ENCODE measurements at regions not wholly inside any gene's neighbourhood (a gene's known extent, or its start where the extent isn't known, plus 50 kb on each side); places are given as distances from the start of the nearest gene placed in this dataset.
"Not testable (repeated sequence)": the region's sequence is repeated elsewhere in the genome, so short reads cannot be mapped to it uniquely, and the experiment has no call there.

DNA sequence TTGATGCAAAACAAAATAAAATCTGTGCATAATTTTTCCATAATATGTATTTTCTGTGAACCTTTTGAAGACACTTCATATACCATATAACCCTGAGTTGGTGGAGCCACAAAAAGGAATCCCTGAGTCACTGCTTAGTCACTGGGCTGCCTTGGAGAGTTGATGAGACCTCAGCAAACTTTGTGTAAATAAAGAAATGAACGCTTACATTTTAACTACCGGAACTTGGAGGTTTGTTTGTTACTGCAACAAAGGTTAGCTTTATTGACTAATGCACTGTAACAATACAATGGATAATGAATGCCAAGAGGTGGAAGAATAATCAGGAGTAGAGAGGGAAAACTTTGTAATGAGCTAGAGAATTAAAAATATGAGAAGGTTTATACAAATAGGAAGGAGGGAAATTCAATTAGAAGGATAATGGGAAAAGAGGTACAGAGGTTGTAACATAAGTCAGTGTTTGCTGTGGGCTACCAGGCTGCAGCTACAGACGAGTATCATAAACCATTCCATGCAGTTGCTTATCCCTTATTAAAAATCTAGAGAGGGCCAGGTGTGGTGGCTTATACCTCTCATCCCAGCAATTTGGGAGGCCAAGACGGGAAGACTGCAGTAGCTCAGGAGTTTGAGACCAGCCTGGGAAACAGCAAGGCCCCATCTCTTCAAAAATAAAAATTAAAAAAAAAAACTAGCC, 1042.1 kb downstream of the TYW1 start:
- DNase-seq (ENCODE audit: low read depth in 3 of 3, low spot score in 2 of 3), result no peak

DNA sequence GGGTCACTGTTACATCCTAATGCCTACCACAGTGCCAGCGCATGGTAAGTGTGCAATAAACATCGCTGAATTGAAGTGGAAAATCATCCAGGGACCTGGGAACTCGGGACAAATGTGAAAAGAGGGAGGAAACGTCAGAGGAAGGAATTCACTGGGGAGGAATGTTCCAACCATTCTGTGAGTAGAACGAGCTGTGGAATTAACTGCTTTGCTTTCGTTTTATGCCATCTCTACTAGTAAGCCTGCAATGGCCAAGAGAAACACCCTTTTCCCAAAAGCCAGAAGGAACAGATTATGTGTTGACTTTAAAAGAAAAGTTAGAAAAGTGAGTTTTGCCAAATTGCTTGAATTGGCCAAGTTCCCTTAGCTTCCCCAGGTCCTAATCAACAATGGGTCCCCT, 1044.9 kb downstream of the TYW1 start:
- peak in 1 of 3 donors; percentile 5 for DNase-seq (ENCODE audit: low read depth in 3 of 3, low spot score in 2 of 3)

DNA sequence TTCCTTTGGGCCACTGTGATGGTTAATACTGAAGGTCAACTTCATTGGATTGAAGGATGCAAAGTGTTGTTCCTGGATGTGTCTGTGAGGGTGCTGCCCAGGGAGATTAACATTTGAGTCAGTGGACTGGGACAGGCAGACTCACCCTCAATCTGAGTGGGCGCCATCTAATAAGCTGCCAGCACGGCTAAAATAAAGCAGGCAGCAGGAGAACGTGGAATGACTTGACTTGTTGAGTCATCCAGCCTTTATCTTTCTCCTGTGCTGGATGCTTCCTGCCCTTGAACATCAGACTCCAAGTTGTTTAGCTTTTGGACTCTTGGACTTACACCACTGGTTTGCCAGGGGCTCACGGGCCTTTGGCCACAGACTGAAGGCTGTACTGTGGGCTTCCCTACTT, 1046.9 kb downstream of the TYW1 start:
- DNase-seq (ENCODE audit: low read depth in 3 of 3, low spot score in 2 of 3), result no peak

DNA sequence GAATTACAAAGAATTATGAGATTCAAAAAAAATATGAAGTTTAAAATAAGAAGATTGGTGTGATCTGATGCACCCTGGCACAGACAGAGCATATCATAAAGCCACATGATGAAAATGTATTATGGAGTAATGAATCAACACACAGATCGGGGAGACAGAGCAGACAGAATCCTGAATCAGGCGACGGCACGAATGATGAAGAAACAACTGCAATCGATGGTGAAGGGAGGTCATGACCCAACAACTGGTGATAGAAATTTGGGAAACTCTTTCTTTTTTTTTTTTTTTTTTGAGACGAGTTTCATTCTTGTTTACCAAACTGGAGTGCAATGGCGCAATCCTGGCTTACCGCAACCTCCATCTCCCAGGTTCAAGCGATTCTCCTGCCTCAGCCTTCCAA, 1054.0 kb downstream of the TYW1 start:
- DNase-seq (ENCODE audit: low read depth in 3 of 3, low spot score in 2 of 3), result no peak

DNA sequence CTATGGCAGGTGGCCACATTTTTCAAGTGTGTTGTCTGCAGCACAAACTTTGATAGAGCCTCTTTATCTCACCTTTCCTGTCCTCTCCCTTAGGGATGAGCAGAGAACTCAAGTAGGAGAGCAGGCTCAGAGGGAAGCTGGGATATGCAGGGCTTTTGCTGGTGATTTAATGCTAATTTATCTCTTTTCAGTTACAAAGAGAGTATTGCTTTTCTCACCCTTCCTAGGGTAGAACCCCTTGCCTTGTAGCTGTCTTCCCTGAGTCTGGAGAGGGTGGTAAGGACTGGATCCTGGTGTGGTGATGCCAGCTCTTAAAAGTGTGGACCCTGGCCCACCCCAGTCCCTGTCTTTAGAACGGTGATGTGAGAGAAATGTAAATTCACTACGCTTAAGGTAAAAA, 1061.4 kb downstream of the TYW1 start:
- no peak for DNase-seq (ENCODE audit: low read depth in 3 of 3, low spot score in 2 of 3)

DNA sequence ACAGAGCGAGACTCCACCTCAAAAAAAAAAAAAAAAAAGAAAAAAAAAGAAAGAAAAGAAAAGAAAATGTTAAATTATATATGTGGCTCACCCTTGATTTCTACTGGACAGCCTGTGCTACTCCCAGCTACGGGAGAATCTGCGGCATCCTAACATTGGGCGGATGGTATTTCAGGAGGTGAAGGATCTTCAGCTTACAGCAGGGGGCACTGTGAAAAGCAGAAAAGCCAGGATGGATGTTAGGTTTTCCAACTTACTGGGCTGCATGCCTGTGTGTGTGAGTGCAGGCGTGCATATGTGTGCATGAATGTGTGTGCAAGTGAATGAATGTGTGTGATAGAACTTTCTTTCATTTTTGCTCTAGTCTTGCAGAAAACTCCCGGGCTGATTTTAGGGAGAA, 1066.5 kb downstream of the TYW1 start:
- DNase-seq (ENCODE audit: low read depth in 3 of 3, low spot score in 2 of 3), result no peak

DNA sequence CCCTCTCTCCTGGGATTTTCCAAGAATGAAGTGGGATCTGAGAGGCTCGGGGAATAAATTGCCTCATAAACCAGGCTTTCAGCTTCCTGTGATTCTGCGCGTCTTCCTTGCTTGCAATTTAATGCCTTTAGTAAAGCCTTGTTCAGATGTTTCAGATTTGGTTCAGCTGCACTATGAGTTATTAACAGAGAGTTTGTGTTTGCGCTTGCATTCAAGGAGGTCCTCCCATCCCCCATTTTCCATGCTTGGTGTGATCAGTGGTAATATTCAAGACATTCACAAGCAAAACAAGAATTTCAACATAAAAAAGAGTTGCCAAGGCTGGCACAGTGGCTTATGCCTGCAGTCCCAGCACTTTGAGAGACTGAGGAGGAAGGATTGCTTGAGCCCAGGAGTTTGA, 1068.9 kb downstream of the TYW1 start:
- DNase-seq (ENCODE audit: low read depth in 3 of 3, low spot score in 2 of 3), result no peak

DNA sequence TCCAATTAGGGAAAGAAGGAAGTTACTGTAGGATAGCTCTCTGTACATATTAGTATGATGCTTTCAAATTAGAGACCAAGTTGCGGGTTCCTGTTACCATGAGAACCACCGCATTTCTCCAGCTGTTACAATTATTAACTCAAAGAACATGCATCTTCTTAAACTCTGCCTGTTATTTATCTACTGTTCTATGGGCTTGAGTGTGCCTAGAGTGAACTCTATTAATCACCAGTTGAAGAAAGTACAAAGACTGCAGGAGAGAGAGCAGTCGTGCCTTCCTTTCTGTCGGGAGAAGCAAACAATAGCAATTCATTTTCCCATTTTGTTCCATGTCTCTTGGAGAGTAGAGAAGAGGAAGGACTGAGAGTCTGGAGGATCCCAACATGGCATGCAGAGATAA, 1071.2 kb downstream of the TYW1 start:
- DNase-seq (ENCODE audit: low read depth in 3 of 3, low spot score in 2 of 3), result no peak

DNA sequence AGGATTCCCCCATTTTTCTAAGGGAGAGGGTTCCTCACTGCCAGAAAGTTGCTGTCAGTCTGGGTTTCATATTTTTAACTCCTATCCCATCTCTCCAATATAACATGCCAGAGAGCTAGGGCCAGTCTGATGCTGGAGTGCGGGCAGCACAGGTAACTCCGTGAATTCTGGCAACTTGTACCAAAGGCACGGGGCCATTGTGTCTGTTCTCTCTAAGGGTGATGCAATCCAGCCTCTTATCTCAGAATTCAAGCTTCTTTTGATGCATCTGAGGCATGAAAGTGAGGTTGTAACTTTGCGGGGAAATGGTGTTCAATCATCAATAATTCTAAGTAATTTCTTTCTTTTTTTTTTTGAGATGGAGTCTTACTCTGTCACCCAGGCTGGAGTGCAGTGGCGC, 1074.4 kb downstream of the TYW1 start:
- DNase-seq (ENCODE audit: low read depth in 3 of 3, low spot score in 2 of 3), result no peak

DNA sequence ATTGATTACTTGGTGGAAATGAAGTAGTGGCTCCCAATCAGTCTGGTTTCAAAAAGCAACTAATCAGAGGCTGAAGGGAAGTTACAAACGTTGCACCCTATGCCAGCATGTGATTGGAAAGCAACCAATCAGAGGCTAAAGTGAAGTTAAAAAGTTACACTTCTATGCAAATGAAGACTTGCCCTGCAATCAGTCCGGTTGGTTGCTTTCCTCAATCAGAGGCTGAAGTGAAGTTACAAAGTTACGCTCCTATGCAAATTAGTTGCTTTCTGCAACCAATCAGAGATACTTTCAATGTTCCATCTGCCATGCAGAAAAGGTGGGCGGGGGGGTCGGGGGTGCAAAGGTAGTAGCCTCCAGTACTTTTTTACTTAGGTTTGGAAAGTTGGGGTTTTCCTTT, 1077.1 kb downstream of the TYW1 start:
- DNase-seq (ENCODE audit: low read depth in 3 of 3, low spot score in 2 of 3), result no peak

DNA sequence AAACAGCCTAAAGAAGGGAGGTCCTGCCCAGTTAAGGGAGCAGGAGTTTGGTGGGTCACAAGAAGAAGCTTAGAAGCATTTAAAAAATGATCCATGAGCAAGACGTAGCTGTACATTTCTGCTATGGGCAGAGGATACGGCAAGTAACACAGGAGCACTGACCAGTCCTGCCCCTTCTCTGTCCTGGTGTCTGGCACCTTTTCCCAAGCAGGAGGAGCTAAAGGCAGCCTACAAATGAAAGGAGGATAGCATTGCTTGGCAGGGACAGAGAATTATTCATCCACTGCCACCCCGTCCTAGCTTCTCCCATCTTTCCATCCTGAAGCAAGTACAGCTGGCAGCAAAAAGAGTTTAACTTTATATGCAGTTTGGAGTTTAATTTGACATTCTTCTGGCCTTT, 1077.6 kb downstream of the TYW1 start:
- no peak for DNase-seq (ENCODE audit: low read depth in 3 of 3, low spot score in 2 of 3)

DNA sequence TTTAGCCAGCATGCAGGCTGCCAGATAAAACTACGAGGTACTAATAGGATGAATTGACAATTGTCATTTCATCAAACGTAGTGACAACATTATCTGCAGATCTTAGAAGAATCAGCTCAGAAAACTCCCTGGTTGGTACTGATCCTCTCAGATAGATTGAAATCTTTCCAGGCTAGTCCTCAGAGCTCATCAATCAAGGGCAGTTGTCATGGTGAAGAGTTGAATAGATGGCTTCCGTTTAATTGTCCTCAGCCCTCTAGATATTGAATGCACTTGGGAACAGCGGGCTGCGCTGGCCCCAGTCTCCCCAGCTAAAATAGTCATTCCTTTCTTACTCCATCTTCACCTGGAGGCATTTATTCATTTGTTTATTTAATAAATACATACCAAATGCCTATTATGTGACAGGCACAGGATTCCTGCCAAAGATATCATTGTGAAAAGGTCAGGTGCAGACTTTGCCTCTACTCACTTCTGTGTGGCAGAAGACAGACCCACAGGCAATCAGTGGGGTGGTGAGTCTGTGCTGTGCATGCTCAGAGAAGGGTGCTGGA, 1081.6 kb downstream of the TYW1 start:
- DNase-seq (ENCODE audit: low read depth in 3 of 3, low spot score in 2 of 3), result no peak

DNA sequence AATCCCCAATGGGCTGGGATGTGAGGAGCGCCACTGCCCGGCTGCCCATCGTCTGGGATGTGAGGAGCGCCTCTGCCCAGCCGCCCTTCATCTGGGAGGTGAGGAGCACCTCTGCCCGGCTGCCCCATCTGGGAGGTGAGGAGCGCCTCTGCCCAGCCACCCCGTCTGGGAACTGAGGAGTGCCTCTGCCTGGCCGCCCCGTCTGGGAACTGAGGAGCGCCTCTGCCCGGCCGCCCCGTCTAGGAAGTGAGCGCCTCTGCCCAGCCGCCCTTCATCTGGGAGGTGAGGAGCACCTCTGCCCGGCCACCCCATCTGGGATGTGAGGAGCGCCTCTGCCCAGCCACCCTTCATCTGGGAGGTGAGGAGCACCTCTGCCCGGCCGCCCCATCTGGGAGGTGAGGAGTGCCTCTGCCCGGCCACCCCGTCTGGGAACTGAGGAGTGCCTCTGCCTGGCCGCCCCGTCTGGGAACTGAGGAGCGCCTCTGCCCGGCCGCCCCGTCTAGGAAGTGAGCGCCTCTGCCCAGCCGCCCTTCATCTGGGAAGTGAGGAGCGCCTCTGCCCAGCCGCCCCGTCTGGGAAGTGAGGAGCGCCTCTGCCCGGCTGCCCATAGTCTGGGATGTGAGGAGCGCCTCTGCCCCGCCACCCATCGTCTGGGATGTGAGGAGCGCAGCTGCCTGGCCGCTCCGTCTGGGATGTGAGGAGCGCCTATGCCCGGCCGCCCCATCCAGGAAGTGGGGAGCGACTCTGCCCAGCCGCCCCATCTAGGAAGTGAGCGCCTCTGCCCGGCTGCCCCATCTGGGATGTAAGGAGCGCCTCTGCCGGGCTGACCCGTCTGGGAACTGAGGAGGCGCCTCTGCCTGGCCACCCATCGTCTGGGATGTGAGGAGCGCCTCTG, 1085.7 kb downstream of the TYW1 start:
- DNase-seq (ENCODE audit: low read depth in 3 of 3, low spot score in 2 of 3), result not testable (repeated sequence)

DNA sequence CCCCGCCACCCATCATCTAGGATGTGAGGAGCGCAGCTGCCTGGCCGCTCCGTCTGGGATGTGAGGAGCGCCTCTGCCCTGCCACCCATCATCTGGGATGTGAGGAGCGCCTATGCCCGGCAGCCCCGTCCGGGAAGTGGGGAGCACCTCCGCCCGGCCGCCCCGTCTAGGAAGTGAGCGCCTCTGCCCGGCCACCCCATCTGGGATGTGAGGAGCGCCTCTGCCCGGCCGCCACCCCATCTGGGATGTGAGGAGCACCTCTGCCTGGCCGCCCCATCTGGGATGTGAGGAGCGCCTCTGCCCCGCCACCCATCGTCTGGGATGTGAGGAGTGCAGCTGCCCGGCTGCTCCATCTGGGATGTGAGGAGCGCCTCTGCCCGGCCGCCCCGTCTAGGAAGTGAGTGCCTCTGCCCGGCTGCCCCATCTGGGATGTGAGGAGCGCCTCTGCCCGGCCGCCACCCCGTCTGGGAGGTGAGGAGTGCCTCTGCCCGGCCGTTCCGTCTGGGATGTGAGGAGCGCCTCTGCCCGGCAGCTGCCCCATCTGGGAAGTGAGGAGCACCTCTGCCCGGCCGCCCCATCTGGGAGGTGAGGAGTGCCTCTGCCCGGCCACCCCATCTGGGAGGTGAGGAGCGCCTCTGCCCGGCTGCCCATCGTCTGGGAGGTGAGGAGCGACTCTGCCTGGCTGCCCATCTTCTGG, 1086.5 kb downstream of the TYW1 start:
- not testable (repeated sequence) for DNase-seq (ENCODE audit: low read depth in 3 of 3, low spot score in 2 of 3)

DNA sequence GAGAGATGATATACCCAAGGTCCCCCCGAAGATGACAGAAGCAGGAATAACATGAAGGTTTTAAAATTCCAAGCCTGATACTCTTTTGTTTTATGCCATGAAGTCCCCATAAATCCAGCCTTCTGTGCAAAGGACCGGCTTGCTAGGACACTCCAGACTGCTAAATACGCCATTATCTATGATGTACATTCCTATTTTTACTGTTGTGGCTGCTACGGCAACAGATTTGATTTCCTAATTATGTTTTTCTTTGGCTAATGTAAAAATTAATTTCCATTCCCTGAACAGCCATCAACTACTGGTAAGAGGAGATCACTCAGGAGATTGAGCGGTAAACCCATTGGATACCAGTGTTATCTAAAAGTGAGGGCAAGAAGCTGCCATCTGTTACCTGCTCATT, 1090.8 kb downstream of the TYW1 start:
- no peak for DNase-seq (ENCODE audit: low read depth in 3 of 3, low spot score in 2 of 3)

DNA sequence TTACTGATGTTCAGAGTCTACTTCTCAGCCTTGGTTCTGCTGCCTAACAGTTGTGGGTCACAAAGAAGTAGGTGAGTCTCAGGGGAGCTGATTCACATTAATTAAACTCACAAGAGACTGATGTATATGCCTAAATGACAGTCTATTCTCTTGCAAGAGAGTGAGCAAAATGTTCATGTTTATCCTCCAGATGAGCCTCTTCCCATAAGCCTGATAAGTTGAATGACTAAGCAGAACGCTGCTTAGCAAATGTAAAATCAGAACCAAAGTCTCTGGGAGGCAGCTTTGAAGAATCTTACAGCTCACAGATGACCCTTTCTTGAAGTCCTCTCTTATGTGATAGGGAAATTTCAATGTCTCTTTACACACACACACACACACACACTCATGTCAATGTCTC, 1092.2 kb downstream of the TYW1 start:
- DNase-seq (ENCODE audit: low read depth in 3 of 3, low spot score in 2 of 3), result no peak

DNA sequence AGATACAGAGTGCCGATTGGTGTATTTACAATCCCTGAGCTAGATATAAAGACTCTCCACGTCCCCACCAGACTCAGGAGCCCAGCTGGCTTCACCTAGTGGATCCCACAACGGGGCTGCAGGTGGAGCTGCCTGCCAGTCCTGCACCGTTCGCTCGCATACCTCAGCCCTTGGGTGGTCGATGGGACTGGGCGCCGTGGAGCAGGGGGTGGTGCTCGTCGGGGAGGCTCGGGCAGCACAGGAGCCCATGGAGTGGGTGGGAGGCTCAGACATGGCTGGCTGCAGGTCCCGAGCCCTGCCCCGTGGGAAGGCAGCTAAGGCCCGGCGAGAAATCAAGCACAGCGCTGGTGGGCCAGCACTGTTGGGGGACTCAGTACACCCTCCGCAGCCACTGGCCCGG, 1093.6 kb downstream of the TYW1 start:
- not testable (repeated sequence) for DNase-seq (ENCODE audit: low read depth in 3 of 3, low spot score in 2 of 3)

DNA sequence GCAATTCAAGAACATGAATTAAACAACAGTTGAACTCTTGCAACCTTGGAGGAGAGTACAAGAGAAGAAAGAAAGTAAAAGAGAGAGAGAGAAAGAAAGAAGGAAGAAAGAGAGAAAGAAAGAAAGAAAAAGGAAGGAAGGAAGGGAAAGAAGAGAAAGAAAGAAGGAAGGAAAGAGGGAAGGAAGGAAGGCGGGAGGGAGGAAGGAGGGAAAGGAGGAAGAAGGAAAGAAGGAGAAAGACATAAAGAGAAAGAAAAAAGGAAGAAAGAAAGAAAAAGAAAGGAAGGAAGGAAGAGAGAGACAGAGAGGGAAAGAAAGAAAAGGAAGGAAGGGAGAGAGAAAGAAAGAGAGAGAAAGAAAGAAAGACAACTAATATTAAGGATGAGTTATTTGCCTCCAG, 1106.7 kb downstream of the TYW1 start:
- no peak for DNase-seq (ENCODE audit: low read depth in 3 of 3, low spot score in 2 of 3)

DNA sequence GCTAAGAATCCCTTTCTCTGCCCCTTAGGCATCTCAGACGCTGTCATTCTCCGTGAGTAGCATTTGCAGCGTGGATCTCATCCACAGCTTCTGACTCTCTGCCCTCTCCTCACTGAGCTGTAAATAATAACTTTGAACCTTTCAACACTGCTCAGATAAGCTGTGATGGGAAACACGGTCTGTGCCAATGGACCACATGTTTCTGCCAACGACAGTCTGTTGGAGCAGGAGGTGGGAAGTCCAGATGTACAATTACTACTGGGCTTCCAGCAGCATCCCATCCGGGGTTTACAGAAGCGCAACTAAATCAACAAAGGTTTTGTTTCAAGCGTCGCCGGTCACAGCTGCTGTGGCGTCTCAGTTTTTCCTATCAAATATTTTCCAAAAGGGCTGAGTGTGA, 1110.6 kb downstream of the TYW1 start:
- peak; percentile 20 to 47 (median 41) for DNase-seq (ENCODE audit: low read depth in 3 of 3, low spot score in 2 of 3)

DNA sequence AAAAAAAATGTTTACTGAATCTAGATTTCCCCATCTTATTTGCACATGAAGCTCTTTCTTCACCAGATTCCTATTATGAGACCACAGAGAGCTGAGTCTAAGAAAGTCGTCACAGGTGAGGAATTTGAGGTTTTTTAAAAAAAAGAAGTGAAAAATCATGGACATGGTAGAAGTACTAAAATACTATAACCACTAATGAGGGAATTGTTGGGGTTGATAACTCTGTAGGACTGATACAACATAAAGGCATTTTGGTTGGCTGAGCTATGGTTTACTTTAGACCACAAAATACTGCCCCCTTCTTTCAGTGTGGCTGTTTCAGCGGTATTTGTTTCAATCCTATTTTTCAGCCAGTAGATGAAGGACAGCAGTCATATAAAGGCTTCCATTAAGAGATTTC, 1111.3 kb downstream of the TYW1 start:
- no peak for DNase-seq (ENCODE audit: low read depth in 3 of 3, low spot score in 2 of 3)

DNA sequence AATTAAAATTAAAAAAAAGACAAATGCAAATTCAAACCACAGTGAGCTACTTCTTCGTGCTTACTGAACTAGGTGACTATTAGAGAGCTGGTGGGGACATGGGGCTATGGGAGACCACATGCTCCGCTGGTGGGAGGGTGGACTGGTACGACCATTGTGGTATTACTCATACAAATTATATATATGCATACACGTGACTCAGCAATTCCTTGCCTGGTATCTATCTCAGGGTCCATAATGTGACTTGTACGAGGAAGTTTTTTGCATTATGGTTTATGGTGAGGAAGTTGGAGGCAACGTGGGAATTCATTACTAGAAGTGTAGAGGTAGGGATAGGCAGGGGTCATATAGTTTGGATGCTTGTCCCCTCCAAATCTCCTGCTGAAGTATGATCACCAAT, 1112.7 kb downstream of the TYW1 start:
- DNase-seq (ENCODE audit: low read depth in 3 of 3, low spot score in 2 of 3), result no peak
